SU-DHL-6 (cell line): ENCODE measurements at regions not wholly inside any gene's neighbourhood (a gene's known extent, or its start where the extent isn't known, plus 50 kb on each side); places are given as distances from the start of the nearest gene placed in this dataset.

Experiments used
- H2AFZ ChIP-seq: fragments of 200-600 bp; sonication (generic); 2 replicates; pipeline ENCODE4 v1.6.1; 2014; ENCODE audit warnings: low read depth, mild to moderate bottlenecking, moderate library complexity, mixed read lengths, antibody characterized with exemption, low read length; ENCODE audit not compliant: severe bottlenecking
- H3F3A ChIP-seq: fragments of 200-600 bp; shearing (Covaris generic); 2 replicates; pipeline ENCODE4 v1.6.0; 2016; ENCODE audit warnings: antibody characterized with exemption, mild to moderate bottlenecking; ENCODE audit not compliant: insufficient read depth
- H3K27ac ChIP-seq: fragments of 200-600 bp; sonication (generic); 2 replicates; pipeline ENCODE4 v1.5.1; 2016; ENCODE audit warnings: low read depth, mild to moderate bottlenecking, low read length, moderate library complexity, mixed read lengths
- H3K27me3 ChIP-seq: fragments of 200-600 bp; sonication (generic), shearing (Covaris generic); 2 replicates; pipeline ENCODE4 v1.6.0; 2014; ENCODE audit warnings: mild to moderate bottlenecking, low read length
- H3K36me3 ChIP-seq: fragments of 200-600 bp; sonication (generic); 2 replicates; pipeline ENCODE4 v1.6.1; 2014; ENCODE audit warnings: mild to moderate bottlenecking, low read length, mixed read lengths
- H3K4me2 ChIP-seq: fragments of 300-600, 200-600 bp; shearing (Covaris generic), sonication (generic); 2 replicates; pipeline ENCODE4 v1.6.0; 2014; ENCODE audit warnings: low read length, low read depth, mild to moderate bottlenecking; ENCODE audit not compliant: poor library complexity, severe bottlenecking
- H3K4me3 ChIP-seq: fragments of 200-600 bp; sonication (generic); 2 replicates; pipeline ENCODE4 v1.5.1; 2014; ENCODE audit warnings: antibody characterized with exemption, low read length, mild to moderate bottlenecking, mixed read lengths; ENCODE audit not compliant: insufficient read depth, poor library complexity, severe bottlenecking
- H3K79me2 ChIP-seq: fragments of 200-600 bp; sonication (generic); 2 replicates; pipeline ENCODE4 v1.6.1; 2014; ENCODE audit warnings: mild to moderate bottlenecking, low read length, moderate library complexity; ENCODE audit not compliant: insufficient read depth
- H3K9ac ChIP-seq: fragments of 200-600 bp; sonication (generic); 2 replicates; pipeline ENCODE4 v1.7.0; 2014; ENCODE audit warnings: mild to moderate bottlenecking, low read length
- H3K9me2 ChIP-seq: fragments of 200-600 bp; sonication (generic); replicated peaks from 2 replicates; pipeline ENCODE4 v1.6.1; 2014; ENCODE audit warnings: low read length; ENCODE audit not compliant: insufficient read depth
- H3K9me3 ChIP-seq: fragments of 200-600 bp; sonication (generic); 2 replicates; pipeline ENCODE4 v1.6.1; 2014; ENCODE audit warnings: low read length, mixed read lengths; ENCODE audit not compliant: insufficient read depth
- H4K20me1 ChIP-seq: fragments of 200-600 bp; sonication (generic); 2 replicates; pipeline ENCODE4 v1.6.1; 2014; ENCODE audit warnings: low read depth, mild to moderate bottlenecking, antibody characterized with exemption, low read length, moderate library complexity, mixed read lengths
- CTCF ChIP-seq: fragments of 200-600 bp; sonication (generic); IDR thresholded peaks from one replicate; pipeline ENCODE4 v1.5.1; 2017; ENCODE audit warnings: antibody characterized with exemption, mild to moderate bottlenecking, low read length, moderate library complexity; ENCODE audit not compliant: insufficient read depth, poor library complexity, severe bottlenecking
- EZH2phosphoT487 ChIP-seq: fragments of 200-600 bp; sonication (generic), shearing (Covaris generic); conservative IDR thresholded peaks from 2 replicates; pipeline ENCODE4 v1.6.1; 2018; ENCODE audit warnings: mild to moderate bottlenecking, antibody characterized with exemption, low read length, moderate library complexity, mixed read lengths

- Histone ChIP-seq H3K27ac (no peak overlapping the region), H3K4me2 (no peak overlapping the region), H3K27me3 (no peaks in the 10 kb centered on the region), H2AFZ (no peak overlapping the region), H3K9ac (no peak overlapping the region), H3K9me2 (no peaks in the 10 kb centered on the region), H3K9me3 (no peaks in the 10 kb centered on the region), H3K36me3 (no peaks in the 10 kb centered on the region), H3K79me2 (no peaks in the 10 kb centered on the region), H4K20me1 (no peaks in the 10 kb centered on the region), H3K4me3 (no peak overlapping the region), H3F3A (no peaks in the 10 kb centered on the region)
- TF ChIP-seq CTCF (no peak), EZH2phosphoT487 (no peak)
Measured at GRCh38 chr2:144824306-144825080, 304.6 kb upstream of the ZEB2 start.

- Histone ChIP-seq H3F3A (no peaks in the 10 kb centered on the region), H3K79me2 (no peaks in the 10 kb centered on the region), H3K9me3 (no peaks in the 10 kb centered on the region), H3K4me2 (no peak overlapping the region), H4K20me1 (no peaks in the 10 kb centered on the region), H3K9me2 (no peaks in the 10 kb centered on the region), H3K27ac (no peak overlapping the region), H3K4me3 (no peak overlapping the region), H2AFZ (no peak overlapping the region), H3K9ac (no peak overlapping the region), H3K36me3 (no peaks in the 10 kb centered on the region), H3K27me3 (no peaks in the 10 kb centered on the region)
- TF ChIP-seq EZH2phosphoT487: no peak
- TF ChIP-seq CTCF: no peak
Measured at GRCh38 chr2:144822966-144823365, 303.0 kb upstream of the ZEB2 start.

GRCh38 chr2:144812288-144812687 is 292.4 kb upstream of the ZEB2 start:
- Histone ChIP-seq H2AFZ (no peak overlapping the region), H3K36me3 (no peaks in the 10 kb centered on the region), H3K4me2 (no peak overlapping the region), H3K9me2 (no peaks in the 10 kb centered on the region), H3F3A (no peaks in the 10 kb centered on the region), H3K9ac (no peak overlapping the region), H3K4me3 (no peak overlapping the region), H4K20me1 (no peaks in the 10 kb centered on the region), H3K27ac (no peak overlapping the region), H3K9me3 (no peaks in the 10 kb centered on the region), H3K27me3 (no peaks in the 10 kb centered on the region), H3K79me2 (no peaks in the 10 kb centered on the region)
- no peak for TF ChIP-seq EZH2phosphoT487
- TF ChIP-seq CTCF: no peak
